Spleen (tissue), 7 donors: ENCODE measurements at regions not wholly inside any gene's neighbourhood (a gene's known extent, or its start where the extent isn't known, plus 50 kb on each side); places are given as distances from the start of the nearest gene placed in this dataset.

Experiments
- CTCF ChIP-seq, 11 experiments: fragments of 200-600 bp in 7 of 11; fragments of 450-650 bp in 4 of 11; sonication (generic) in 4 of 11; IDR thresholded peaks in 8 of 11; conservative IDR thresholded peaks in 3 of 11; 1 replicate in 7 of 11; 2 replicates in 4 of 11; pipeline versions ENCODE4 v1.4.0 to v1.8.0; 2016 to 2021; ENCODE audit warnings: antibody characterized with exemption in 11 of 11, inconsistent platforms in 4 of 11, mild to moderate bottlenecking in 1 of 11
- POLR2A ChIP-seq, 3 donors: fragments of 450-650 bp; IDR thresholded peaks; one replicate each; pipeline ENCODE4 v1.5.1; 2017; ENCODE audit warnings: antibody characterized with exemption in 3 of 3, mild to moderate bottlenecking in 1 of 3
- donor health status: DM: no; HTN: no; CAD: no; lungs with moderate emphysema.
- donor health status: DM: no; HTN: no; CAD: no.
- donor health status: DM: no; HTN: no; CAD: no.

- peak; percentile 29 to 79 (median 63) for TF ChIP-seq CTCF (IDR thresholded peaks at IDR 0.05 in 8 of 11, conservative IDR thresholded peaks at IDR 0.05 in 3 of 11)
- no peak for TF ChIP-seq POLR2A (IDR thresholded peaks at IDR 0.05)
These were observed 254.5 kb upstream of the VEGFC start for GRCh38 chr4:177047070-177047850.
